CD4-positive, alpha-beta T cell (primary cell): ENCODE measurements at regions not wholly inside any gene's neighbourhood (a gene's known extent, or its start where the extent isn't known, plus 50 kb on each side); places are given as distances from the start of the nearest gene placed in this dataset.
A peak's percentile ranks its signal among the peaks of the same experiment; 100 is the strongest.

Experiments
- ATAC-seq: fragments of 200-7000 bp; cut with Tn5 transposase; one replicate; pipeline ENCODE4 v1.10.0; 2022; ENCODE audit warnings: mild to moderate bottlenecking; ENCODE audit not compliant: poor library complexity
- CTCF ChIA-PET: fragments of 350-600 bp; sonication (Branson Sonifier 250); formaldehyde crosslinking; loops from one replicate; lab custom pipeline; 2021; ENCODE audit warnings: antibody characterized with exemption, inconsistent platforms; lab: Charles Lee
- POLR2A ChIA-PET: fragments of 350-600 bp; sonication (Branson Sonifier 250); formaldehyde crosslinking; loops from one replicate; lab custom pipeline; 2021; ENCODE audit warnings: antibody characterized with exemption, inconsistent platforms; lab: Charles Lee
- DNase-seq, 14 experiments: peaks; one replicate each; pipeline ENCODE4 v3.0.0-alpha.2; 2013 to 2020; ENCODE audit warnings: mixed read lengths in 2 of 14
- H3K27ac ChIP-seq, 2 donors: one replicate each; pipeline versions ENCODE4 v1.5.1 to v1.7.0; 2013; ENCODE audit warnings: low read length in 2 of 2, low read depth in 1 of 2, mild to moderate bottlenecking in 1 of 2
- H3K27me3 ChIP-seq, 2 experiments: 1 replicate in 1 of 2; 2 replicates in 1 of 2; pipeline versions ENCODE4 v1.6.1 to v1.7.0; 2013; ENCODE audit warnings: low read length in 2 of 2, control low read depth in 1 of 2, mild to moderate bottlenecking in 1 of 2, moderate library complexity in 1 of 2; ENCODE audit not compliant: insufficient read depth in 2 of 2, control insufficient read depth in 1 of 2
- H3K36me3 ChIP-seq: one replicate; pipeline ENCODE4 v1.6.1; 2013; ENCODE audit warnings: low read length, control low read depth; ENCODE audit not compliant: insufficient read depth
- H3K4me1 ChIP-seq: one replicate; pipeline ENCODE4 v1.6.1; 2013; ENCODE audit warnings: low read length, control low read depth; ENCODE audit not compliant: insufficient read depth
- H3K4me3 ChIP-seq: one replicate; pipeline ENCODE4 v1.5.1; 2013; ENCODE audit warnings: mild to moderate bottlenecking, low read length, moderate library complexity
- H3K9me3 ChIP-seq, 2 experiments: 1 replicate in 1 of 2; 2 replicates in 1 of 2; pipeline versions ENCODE4 v1.6.1 to v1.7.0; 2013; ENCODE audit warnings: low read length in 2 of 2, mild to moderate bottlenecking in 2 of 2, control low read depth in 1 of 2, moderate library complexity in 1 of 2; ENCODE audit not compliant: control insufficient read depth in 1 of 2, insufficient read depth in 1 of 2
- H3K27ac Mint-ChIP-seq: one replicate; pipeline ENCODE4 v1.8.0; 2020; ENCODE audit warnings: mixed read lengths
- H3K27me3 Mint-ChIP-seq: one replicate; pipeline ENCODE4 v1.8.0; 2021; ENCODE audit warnings: mixed read lengths
- H3K36me3 Mint-ChIP-seq: one replicate; pipeline ENCODE4 v1.8.0; 2021; ENCODE audit warnings: low read depth, mixed read lengths
- H3K4me1 Mint-ChIP-seq: one replicate; pipeline ENCODE4 v1.8.0; 2021; ENCODE audit warnings: low read depth, mixed read lengths
- H3K4me3 Mint-ChIP-seq: one replicate; pipeline ENCODE4 v1.8.0; 2020; ENCODE audit warnings: mild to moderate bottlenecking, mixed read lengths
- H3K9me3 Mint-ChIP-seq: one replicate; pipeline ENCODE4 v1.8.0; 2020; ENCODE audit warnings: mixed read lengths
- CTCF ChIP-seq: fragments of 200-600 bp; IDR thresholded peaks from one replicate; pipeline ENCODE4 v1.8.0; 2022; ENCODE audit warnings: antibody characterized with exemption, mild to moderate bottlenecking
- intact Hi-C, 2 experiments: fragments of 100-400 bp; cut with DNase I in 1 of 2; cut with micrococcal nuclease in 1 of 2; formaldehyde crosslinking; loops; one replicate each; pipeline versions ENCODE4 v1.15.1 to v1.9.0; 2023 to 2025; cut with DNase I, micrococcal nuclease

- Mint-ChIP-seq H3K36me3 (no peaks in the 10 kb centered on the region), H3K9me3 (no peaks in the 10 kb centered on the region), H3K27ac (no peak overlapping the region), H3K27me3 (no peaks in the 10 kb centered on the region), H3K4me3 (no peak overlapping the region), H3K4me1 (no peaks in the 10 kb centered on the region)
- Histone ChIP-seq H3K27me3 (no peaks in the 10 kb centered on the region), H3K36me3 (no peaks in the 10 kb centered on the region), H3K4me1 (no peaks in the 10 kb centered on the region), H3K27ac (no peak overlapping the region), H3K4me3 (no peak overlapping the region), H3K9me3 (no peaks in the 10 kb centered on the region)
- DNase-seq (no peak), ATAC-seq (no peak)
- intact Hi-C loops = loop anchor here in 1 of 2 experiments (10.0 kb wide), 1 partner anchor 409 kb away; no protein-coding TSS in a partner anchor
- CTCF ChIA-PET = interaction anchor here (5.1 kb wide), 1 partner anchor 287 kb away, joined by 81 read pairs; no protein-coding TSS in a partner anchor
- POLR2A ChIA-PET = interaction anchor here (1.2 kb wide), 1 partner anchor 179 kb away, joined by 3 read pairs; the partner anchor contains the start of gene NAMPT
- no peak for TF ChIP-seq CTCF
Measured at GRCh38 chr7:106463851-106464611, 179.2 kb upstream of the NAMPT start.

GRCh38 chr7:106462914-106463482 is 178.2 kb upstream of the NAMPT start:
- ChIA-PET CTCF (interaction anchor here (0.9 to 5.1 kb wide), 4 partner anchors 19 to 309 kb away, joined by 3 to 81 read pairs (median 4); no protein-coding TSS in a partner anchor), POLR2A (interaction anchor here (1.6 kb wide), 1 partner anchor 286 kb away, joined by 12 read pairs; no protein-coding TSS in a partner anchor)
- Histone ChIP-seq H3K27ac (no peak overlapping the region), H3K36me3 (no peaks in the 10 kb centered on the region), H3K27me3 (no peaks in the 10 kb centered on the region), H3K4me3 (no peak overlapping the region), H3K9me3 (no peaks in the 10 kb centered on the region), H3K4me1 (no peaks in the 10 kb centered on the region)
- no peaks in the 10 kb centered on the region for H3K27me3 Mint-ChIP-seq
- TF ChIP-seq CTCF = no peak
- H3K9me3 Mint-ChIP-seq = no peaks in the 10 kb centered on the region
- no peaks in the 10 kb centered on the region for H3K4me1 Mint-ChIP-seq
- no peaks in the 10 kb centered on the region for H3K36me3 Mint-ChIP-seq
- intact Hi-C loops = loop anchor here (1.0 to 10.0 kb wide), 2 partner anchors 287 to 408 kb away; no protein-coding TSS in a partner anchor
- no peak for ATAC-seq
- no peak for DNase-seq
- H3K27ac Mint-ChIP-seq = no peak overlapping the region
- no peak overlapping the region for H3K4me3 Mint-ChIP-seq

- ATAC-seq (no peak), DNase-seq (peak in 3 of 14 experiments; percentile 28 to 51 (median 43))
- no peaks in the 10 kb centered on the region for H3K36me3 ChIP-seq
- POLR2A ChIA-PET = interaction anchor here (1.6 kb wide), 1 partner anchor 285 kb away, joined by 12 read pairs; no protein-coding TSS in a partner anchor
- Mint-ChIP-seq H3K4me1 (no peaks in the 10 kb centered on the region), H3K36me3 (no peaks in the 10 kb centered on the region), H3K9me3 (no peaks in the 10 kb centered on the region), H3K4me3 (no peak overlapping the region), H3K27ac (no peak overlapping the region), H3K27me3 (no peaks in the 10 kb centered on the region)
- CTCF ChIA-PET = interaction anchor here (0.9 to 5.1 kb wide), 5 partner anchors 19 to 308 kb away, joined by 3 to 81 read pairs (median 4); no protein-coding TSS in a partner anchor
- no peak overlapping the region for H3K4me3 ChIP-seq
- intact Hi-C loops = loop anchor here (1.0 to 10.0 kb wide), 2 partner anchors 286 to 408 kb away; no protein-coding TSS in a partner anchor
- peaks cover 0 to 2% of the 10 kb centered on the region in 2 experiments for H3K9me3 ChIP-seq
- no peak overlapping the region for H3K27ac ChIP-seq
- TF ChIP-seq CTCF = peak; percentile 62
- no peaks in the 10 kb centered on the region for H3K4me1 ChIP-seq
- H3K27me3 ChIP-seq = no peaks in the 10 kb centered on the region
Measured at GRCh38 chr7:106462365-106462859, 177.6 kb upstream of the NAMPT start.
